Stimulated activated CD8-positive, alpha-beta memory T cell treated with anti-CD3 and anti-CD28 coated beads, Interleukin-12 subunit alpha, Interleukin-12 subunit beta, amount 100 ng/mL, for 24 hours (primary cell): ENCODE measurements at regions not wholly inside any gene's neighbourhood (a gene's known extent, or its start where the extent isn't known, plus 50 kb on each side); places are given as distances from the start of the nearest gene placed in this dataset.
"Not testable (repeated sequence)": the region's sequence is repeated elsewhere in the genome, so short reads cannot be mapped to it uniquely, and the experiment has no call there.

Experiments
- DNase-seq: peaks from one replicate; pipeline ENCODE4 v3.0.0-alpha.2; 2020; ENCODE audit errors: extremely low read depth

- no peak for DNase-seq
Measured at GRCh38 chr9:124084087-124084486, 72.5 kb downstream of the LHX2 start.

GRCh38 chr9:124087226-124087625 lies 75.7 kb downstream of the LHX2 start:
- no peak for DNase-seq

GRCh38 chr9:124088476-124088837 lies 76.9 kb downstream of the LHX2 start:
- DNase-seq = no peak

GRCh38 chr9:124089631-124090488 lies 78.3 kb downstream of the LHX2 start:
- not testable (repeated sequence) for DNase-seq

GRCh38 chr9:124098141-124098905 lies 86.8 kb downstream of the LHX2 start:
- DNase-seq = no peak

GRCh38 chr9:124099860-124100259 lies 88.3 kb downstream of the LHX2 start:
- DNase-seq = no peak

GRCh38 chr9:124101215-124101968 lies 89.8 kb downstream of the LHX2 start:
- no peak for DNase-seq

- no peak for DNase-seq
Measured at GRCh38 chr9:124101969-124102345, 90.4 kb downstream of the LHX2 start.

- no peak for DNase-seq
Measured at GRCh38 chr9:124102363-124102762, 90.8 kb downstream of the LHX2 start.

- no peak for DNase-seq
Measured at GRCh38 chr9:124105266-124105665, 93.7 kb downstream of the LHX2 start.

GRCh38 chr9:124108216-124108615 lies 96.6 kb downstream of the LHX2 start:
- DNase-seq = no peak

GRCh38 chr9:124110307-124110915 lies 98.8 kb downstream of the LHX2 start:
- no peak for DNase-seq

- DNase-seq = no peak
Measured at GRCh38 chr9:124116683-124117363, 105.3 kb downstream of the LHX2 start.

GRCh38 chr9:124118894-124119293 lies 107.3 kb downstream of the LHX2 start:
- DNase-seq = no peak

- no peak for DNase-seq
Measured at GRCh38 chr9:124120272-124120671, 108.7 kb downstream of the LHX2 start.

- DNase-seq = no peak
Measured at GRCh38 chr9:124121725-124122124, 110.2 kb downstream of the LHX2 start.

- no peak for DNase-seq
Measured at GRCh38 chr9:124122321-124122720, 110.8 kb downstream of the LHX2 start.

GRCh38 chr9:124122813-124123462 lies 111.4 kb downstream of the LHX2 start:
- DNase-seq = no peak

- not testable (repeated sequence) for DNase-seq
Measured at GRCh38 chr9:124123621-124124020, 112.1 kb downstream of the LHX2 start.

- DNase-seq = no peak
Measured at GRCh38 chr9:124124729-124125650, 113.4 kb downstream of the LHX2 start.
